WTC11 (cell line): ENCODE measurements at regions not wholly inside any gene's neighbourhood (a gene's known extent, or its start where the extent isn't known, plus 50 kb on each side); places are given as distances from the start of the nearest gene placed in this dataset.

ENCODE experiments used
- ATF2 ChIP-seq: sonication (generic); formaldehyde crosslinking; IDR thresholded peaks from 2 replicates; pipeline ENCODE4 v1.8.1; 2022; ENCODE audit warnings: low read depth, missing genetic modification reagents, borderline replicate concordance
- ATF3 ChIP-seq: sonication (generic); formaldehyde crosslinking; conservative IDR thresholded peaks from 2 replicates; pipeline ENCODE4 v1.8.1; 2022; ENCODE audit warnings: mild to moderate bottlenecking, missing genetic modification reagents
- ATF6 ChIP-seq: sonication (generic); formaldehyde crosslinking; IDR thresholded peaks from 2 replicates; pipeline ENCODE4 v1.8.1; 2023; ENCODE audit warnings: mild to moderate bottlenecking, missing genetic modification reagents
- CTCF ChIP-seq: fragments of 200-600 bp; IDR thresholded peaks from 2 replicates; pipeline ENCODE4 v1.8.0; 2022; ENCODE audit warnings: antibody characterized with exemption
- ERG ChIP-seq: fragments of 250-450 bp; sonication (Bioruptor Pico); IDR thresholded peaks from 2 replicates; pipeline ENCODE4 v1.8.0; 2021; ENCODE audit warnings: mild to moderate bottlenecking
- ESRRA ChIP-seq: sonication (generic); formaldehyde crosslinking; IDR thresholded peaks from 2 replicates; pipeline ENCODE4 v1.8.1; 2022; ENCODE audit warnings: mild to moderate bottlenecking, missing genetic modification reagents, borderline replicate concordance
- FOXJ3 ChIP-seq: sonication (generic); formaldehyde crosslinking; IDR thresholded peaks from 2 replicates; pipeline ENCODE4 v1.9.0; 2021; ENCODE audit warnings: missing genetic modification reagents, mild to moderate bottlenecking, borderline replicate concordance
- HMGA2 ChIP-seq: fragments of 250-450 bp; sonication (Bioruptor Pico); IDR thresholded peaks from 2 replicates; pipeline ENCODE4 v1.4.0; 2021; ENCODE audit warnings: mild to moderate bottlenecking, moderate library complexity
- MAX ChIP-seq: sonication (generic); formaldehyde crosslinking; IDR thresholded peaks from 2 replicates; pipeline ENCODE4 v1.8.0; 2022; ENCODE audit warnings: mild to moderate bottlenecking, missing genetic modification reagents
- SP1 ChIP-seq: sonication (generic); formaldehyde crosslinking; conservative IDR thresholded peaks from 2 replicates; pipeline ENCODE4 v1.8.1; 2022; ENCODE audit warnings: missing genetic modification reagents
- TEAD4 ChIP-seq: sonication (generic); formaldehyde crosslinking; IDR thresholded peaks from 2 replicates; pipeline ENCODE4 v1.8.0; 2022; ENCODE audit warnings: mild to moderate bottlenecking, missing genetic modification reagents
- TP53 ChIP-seq: sonication (generic); formaldehyde crosslinking; IDR thresholded peaks from 2 replicates; pipeline ENCODE4 v1.8.1; 2023; ENCODE audit warnings: mild to moderate bottlenecking, missing genetic modification reagents
- USF2 ChIP-seq: sonication (generic); formaldehyde crosslinking; IDR thresholded peaks from 2 replicates; pipeline ENCODE4 v1.8.1; 2023; ENCODE audit warnings: mild to moderate bottlenecking, missing genetic modification reagents, moderate library complexity
- ZBTB43 ChIP-seq: sonication (generic); formaldehyde crosslinking; IDR thresholded peaks from 2 replicates; pipeline ENCODE4 v1.8.1; 2023; ENCODE audit warnings: mild to moderate bottlenecking, missing genetic modification reagents

GRCh38 chr4:81704461-81704860, 232.8 kb upstream of the RASGEF1B start:
- TF ChIP-seq TP53 (CRISPR knock-in tag), result no peak
- no peak for TF ChIP-seq MAX
- no peak for TF ChIP-seq ATF2 (CRISPR knock-in tag)
- no peak for TF ChIP-seq FOXJ3 (CRISPR knock-in tag)
- TF ChIP-seq ERG (CRISPR knock-in tag), result no peak
- TF ChIP-seq CTCF, result no peak
- TF ChIP-seq SP1, result no peak
- TF ChIP-seq TEAD4 (CRISPR knock-in tag), result no peak
- no peak for TF ChIP-seq ATF3
- TF ChIP-seq USF2 (CRISPR knock-in tag), result no peak
- TF ChIP-seq HMGA2 (CRISPR knock-in tag), result no peak
- no peak for TF ChIP-seq ZBTB43 (CRISPR knock-in tag)
- TF ChIP-seq ESRRA, result no peak
- TF ChIP-seq ATF6 (CRISPR knock-in tag), result no peak
